NCI-H748 treated with DMSO at 0.1 percent for 48 hours (cell line): ENCODE measurements at regions not wholly inside any gene's neighbourhood (a gene's known extent, or its start where the extent isn't known, plus 50 kb on each side); places are given as distances from the start of the nearest gene placed in this dataset.
A peak's percentile ranks its signal among the peaks of the same experiment; 100 is the strongest.

ENCODE experiments used
- DNase-seq: peaks from one replicate; lab custom pipeline; 2025; lab: John Stamatoyannopoulos, UW

- no peak for DNase-seq
These were observed 90.4 kb downstream of the NUP35 start for GRCh38 chr2:183214680-183215079.

GRCh38 chr2:183215917-183216316, 91.7 kb downstream of the NUP35 start:
- no peak for DNase-seq

- no peak for DNase-seq
These were observed 95.6 kb downstream of the NUP35 start for GRCh38 chr2:183219888-183220287.

GRCh38 chr2:183222751-183223150, 98.5 kb downstream of the NUP35 start:
- DNase-seq, result no peak

- DNase-seq, result no peak
These were observed 100.7 kb downstream of the NUP35 start for GRCh38 chr2:183224948-183225347.

- DNase-seq, result no peak
These were observed 102.9 kb downstream of the NUP35 start for GRCh38 chr2:183227176-183227575.

- no peak for DNase-seq
These were observed 105.1 kb downstream of the NUP35 start for GRCh38 chr2:183229386-183229785.

GRCh38 chr2:183232161-183232865, 108.1 kb downstream of the NUP35 start:
- DNase-seq, result no peak

- peak; percentile 98 for DNase-seq
These were observed 118.7 kb downstream of the NUP35 start for GRCh38 chr2:183242937-183243336.

GRCh38 chr2:183243758-183244157, 119.5 kb downstream of the NUP35 start:
- peak; percentile 48 for DNase-seq

GRCh38 chr2:183244300-183244844, 120.1 kb downstream of the NUP35 start:
- peak; percentile 89 for DNase-seq

- DNase-seq, result peak; percentile 77
These were observed 124.8 kb downstream of the NUP35 start for GRCh38 chr2:183248866-183249567.

- DNase-seq, result no peak
These were observed 125.8 kb downstream of the NUP35 start for GRCh38 chr2:183250061-183250460.

- no peak for DNase-seq
These were observed 126.2 kb downstream of the NUP35 start for GRCh38 chr2:183250472-183250871.

GRCh38 chr2:183253441-183254130, 129.3 kb downstream of the NUP35 start:
- no peak for DNase-seq

- no peak for DNase-seq
These were observed 131.2 kb downstream of the NUP35 start for GRCh38 chr2:183255411-183255810.

GRCh38 chr2:183259921-183260320, 135.7 kb downstream of the NUP35 start:
- DNase-seq, result no peak

- no peak for DNase-seq
These were observed 136.3 kb downstream of the NUP35 start for GRCh38 chr2:183260527-183260926.

GRCh38 chr2:183264890-183265535, 140.8 kb downstream of the NUP35 start:
- no peak for DNase-seq

- DNase-seq, result no peak
These were observed 143.0 kb downstream of the NUP35 start for GRCh38 chr2:183267148-183267827.

GRCh38 chr2:183269956-183270355, 145.7 kb downstream of the NUP35 start:
- no peak for DNase-seq

GRCh38 chr2:183283209-183283608, 159.0 kb downstream of the NUP35 start:
- DNase-seq, result no peak
